Thyroid gland (tissue), 4 donors: ENCODE measurements at regions not wholly inside any gene's neighbourhood (a gene's known extent, or its start where the extent isn't known, plus 50 kb on each side); places are given as distances from the start of the nearest gene placed in this dataset.

Source experiments
- POLR2A ChIP-seq, 2 donors: fragments of 450-650 bp; IDR thresholded peaks; one replicate each; pipeline ENCODE4 v1.6.1; 2017; ENCODE audit warnings: antibody characterized with exemption in 2 of 2, mild to moderate bottlenecking in 2 of 2, moderate library complexity in 1 of 2
- TF ChIP-seq, protein P1 (sequence below), 6 experiments: fragments of 200-600 bp in 3 of 6; fragments of 450-650 bp in 3 of 6; sonication (generic) in 3 of 6; IDR thresholded peaks; one replicate each; pipeline ENCODE4 v1.5.1; 2016 to 2019; ENCODE audit warnings: antibody characterized with exemption in 6 of 6, mild to moderate bottlenecking in 2 of 6, inconsistent platforms in 1 of 6, moderate library complexity in 1 of 6

DNA sequence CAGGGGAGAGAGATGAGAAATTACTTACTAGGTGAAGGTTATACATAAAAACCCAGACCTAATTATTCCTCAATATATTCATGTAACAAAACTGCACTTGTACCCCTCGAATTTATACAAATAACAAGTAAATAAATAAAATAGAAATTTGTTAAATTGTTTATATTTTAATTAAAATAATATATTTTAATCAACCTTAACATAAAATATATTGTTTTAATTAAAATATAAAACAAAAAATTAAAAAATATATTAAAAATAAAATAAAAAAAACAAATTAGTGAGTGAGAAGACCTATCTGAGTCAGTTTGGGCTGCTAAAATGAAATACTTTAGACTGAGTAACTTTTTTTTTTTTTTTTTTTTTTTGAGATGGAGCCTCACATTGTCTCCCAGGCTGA, 87.4 kb upstream of the PCDH7 start:
- no peak for TF ChIP-seq POLR2A (IDR thresholded peaks at IDR 0.05)
- TF ChIP-seq, protein P1, sequence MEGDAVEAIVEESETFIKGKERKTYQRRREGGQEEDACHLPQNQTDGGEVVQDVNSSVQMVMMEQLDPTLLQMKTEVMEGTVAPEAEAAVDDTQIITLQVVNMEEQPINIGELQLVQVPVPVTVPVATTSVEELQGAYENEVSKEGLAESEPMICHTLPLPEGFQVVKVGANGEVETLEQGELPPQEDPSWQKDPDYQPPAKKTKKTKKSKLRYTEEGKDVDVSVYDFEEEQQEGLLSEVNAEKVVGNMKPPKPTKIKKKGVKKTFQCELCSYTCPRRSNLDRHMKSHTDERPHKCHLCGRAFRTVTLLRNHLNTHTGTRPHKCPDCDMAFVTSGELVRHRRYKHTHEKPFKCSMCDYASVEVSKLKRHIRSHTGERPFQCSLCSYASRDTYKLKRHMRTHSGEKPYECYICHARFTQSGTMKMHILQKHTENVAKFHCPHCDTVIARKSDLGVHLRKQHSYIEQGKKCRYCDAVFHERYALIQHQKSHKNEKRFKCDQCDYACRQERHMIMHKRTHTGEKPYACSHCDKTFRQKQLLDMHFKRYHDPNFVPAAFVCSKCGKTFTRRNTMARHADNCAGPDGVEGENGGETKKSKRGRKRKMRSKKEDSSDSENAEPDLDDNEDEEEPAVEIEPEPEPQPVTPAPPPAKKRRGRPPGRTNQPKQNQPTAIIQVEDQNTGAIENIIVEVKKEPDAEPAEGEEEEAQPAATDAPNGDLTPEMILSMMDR (IDR thresholded peaks at IDR 0.05) = no peak
